SU-DHL-6 (cell line): ENCODE measurements at regions not wholly inside any gene's neighbourhood (a gene's known extent, or its start where the extent isn't known, plus 50 kb on each side); places are given as distances from the start of the nearest gene placed in this dataset.

Experiments
- H2AFZ ChIP-seq: fragments of 200-600 bp; sonication (generic); 2 replicates; pipeline ENCODE4 v1.6.1; 2014; ENCODE audit warnings: low read depth, mild to moderate bottlenecking, moderate library complexity, mixed read lengths, antibody characterized with exemption, low read length; ENCODE audit not compliant: severe bottlenecking
- H3F3A ChIP-seq: fragments of 200-600 bp; shearing (Covaris generic); 2 replicates; pipeline ENCODE4 v1.6.0; 2016; ENCODE audit warnings: antibody characterized with exemption, mild to moderate bottlenecking; ENCODE audit not compliant: insufficient read depth
- H3K27ac ChIP-seq: fragments of 200-600 bp; sonication (generic); 2 replicates; pipeline ENCODE4 v1.5.1; 2016; ENCODE audit warnings: low read depth, mild to moderate bottlenecking, low read length, moderate library complexity, mixed read lengths
- H3K27me3 ChIP-seq: fragments of 200-600 bp; sonication (generic), shearing (Covaris generic); 2 replicates; pipeline ENCODE4 v1.6.0; 2014; ENCODE audit warnings: mild to moderate bottlenecking, low read length
- H3K36me3 ChIP-seq: fragments of 200-600 bp; sonication (generic); 2 replicates; pipeline ENCODE4 v1.6.1; 2014; ENCODE audit warnings: mild to moderate bottlenecking, low read length, mixed read lengths
- H3K4me2 ChIP-seq: fragments of 300-600, 200-600 bp; shearing (Covaris generic), sonication (generic); 2 replicates; pipeline ENCODE4 v1.6.0; 2014; ENCODE audit warnings: low read length, low read depth, mild to moderate bottlenecking; ENCODE audit not compliant: poor library complexity, severe bottlenecking
- H3K4me3 ChIP-seq: fragments of 200-600 bp; sonication (generic); 2 replicates; pipeline ENCODE4 v1.5.1; 2014; ENCODE audit warnings: antibody characterized with exemption, low read length, mild to moderate bottlenecking, mixed read lengths; ENCODE audit not compliant: insufficient read depth, poor library complexity, severe bottlenecking
- H3K79me2 ChIP-seq: fragments of 200-600 bp; sonication (generic); 2 replicates; pipeline ENCODE4 v1.6.1; 2014; ENCODE audit warnings: mild to moderate bottlenecking, low read length, moderate library complexity; ENCODE audit not compliant: insufficient read depth
- H3K9ac ChIP-seq: fragments of 200-600 bp; sonication (generic); 2 replicates; pipeline ENCODE4 v1.7.0; 2014; ENCODE audit warnings: mild to moderate bottlenecking, low read length
- H3K9me2 ChIP-seq: fragments of 200-600 bp; sonication (generic); replicated peaks from 2 replicates; pipeline ENCODE4 v1.6.1; 2014; ENCODE audit warnings: low read length; ENCODE audit not compliant: insufficient read depth
- H3K9me3 ChIP-seq: fragments of 200-600 bp; sonication (generic); 2 replicates; pipeline ENCODE4 v1.6.1; 2014; ENCODE audit warnings: low read length, mixed read lengths; ENCODE audit not compliant: insufficient read depth
- H4K20me1 ChIP-seq: fragments of 200-600 bp; sonication (generic); 2 replicates; pipeline ENCODE4 v1.6.1; 2014; ENCODE audit warnings: low read depth, mild to moderate bottlenecking, antibody characterized with exemption, low read length, moderate library complexity, mixed read lengths
- CTCF ChIP-seq: fragments of 200-600 bp; sonication (generic); IDR thresholded peaks from one replicate; pipeline ENCODE4 v1.5.1; 2017; ENCODE audit warnings: antibody characterized with exemption, mild to moderate bottlenecking, low read length, moderate library complexity; ENCODE audit not compliant: insufficient read depth, poor library complexity, severe bottlenecking
- EZH2phosphoT487 ChIP-seq: fragments of 200-600 bp; sonication (generic), shearing (Covaris generic); conservative IDR thresholded peaks from 2 replicates; pipeline ENCODE4 v1.6.1; 2018; ENCODE audit warnings: mild to moderate bottlenecking, antibody characterized with exemption, low read length, moderate library complexity, mixed read lengths

- Histone ChIP-seq H3F3A (no peaks in the 10 kb centered on the region), H3K4me2 (no peak overlapping the region), H3K4me3 (no peak overlapping the region), H3K36me3 (no peaks in the 10 kb centered on the region), H4K20me1 (no peaks in the 10 kb centered on the region), H3K9me3 (no peaks in the 10 kb centered on the region), H3K27me3 (no peaks in the 10 kb centered on the region), H3K79me2 (no peaks in the 10 kb centered on the region), H3K9ac (no peak overlapping the region), H3K27ac (no peak overlapping the region), H2AFZ (no peak overlapping the region), H3K9me2 (no peaks in the 10 kb centered on the region)
- no peak for TF ChIP-seq CTCF
- TF ChIP-seq EZH2phosphoT487 = no peak
Measured at GRCh38 chr5:62783374-62784057, 204.9 kb downstream of the LRRC70 start.

- Histone ChIP-seq H3K79me2 (no peaks in the 10 kb centered on the region), H3K4me3 (no peak overlapping the region), H4K20me1 (no peaks in the 10 kb centered on the region)
Measured at GRCh38 chr5:62780888-62781287, 202.3 kb downstream of the LRRC70 start.

GRCh38 chr5:62780230-62780629 is 201.6 kb downstream of the LRRC70 start:
- Histone ChIP-seq H3K9me2 (no peaks in the 10 kb centered on the region), H3K27me3 (no peaks in the 10 kb centered on the region), H3K4me2 (no peak overlapping the region), H3K36me3 (no peaks in the 10 kb centered on the region), H3K79me2 (no peaks in the 10 kb centered on the region), H3K9me3 (no peaks in the 10 kb centered on the region), H3K9ac (no peak overlapping the region), H3K27ac (no peak overlapping the region), H4K20me1 (no peaks in the 10 kb centered on the region), H3F3A (no peaks in the 10 kb centered on the region), H2AFZ (no peak overlapping the region), H3K4me3 (no peak overlapping the region)
- TF ChIP-seq EZH2phosphoT487 = no peak
- no peak for TF ChIP-seq CTCF

More at GRCh38 chr5:62780888-62781287, 202.3 kb downstream of the LRRC70 start:
- H3K4me2 ChIP-seq = no peak overlapping the region
- no peaks in the 10 kb centered on the region for H3K9me2 ChIP-seq
- TF ChIP-seq EZH2phosphoT487 (no peak), CTCF (no peak)
- no peaks in the 10 kb centered on the region for H3K36me3 ChIP-seq
- H3K9ac ChIP-seq = no peak overlapping the region
- no peak overlapping the region for H3K27ac ChIP-seq
- H3K27me3 ChIP-seq = no peaks in the 10 kb centered on the region
- H3K9me3 ChIP-seq = no peaks in the 10 kb centered on the region
- H3F3A ChIP-seq = no peaks in the 10 kb centered on the region
- no peak overlapping the region for H2AFZ ChIP-seq
